ENCODE measurements at regions not wholly inside any gene's neighbourhood (a gene's known extent, or its start where the extent isn't known, plus 50 kb on each side); places are given as distances from the start of the nearest gene placed in this dataset.

GRCh38 chr1:47694011-47694890, 256.4 kb downstream of the FOXD2 start:
- Histone ChIP-seq H3K36me3 (ENCODE audit: control insufficient read depth, insufficient read depth, low read length) (no peaks in the 10 kb centered on the region), H3K27me3 (replicated peaks; ENCODE audit: control insufficient read depth, insufficient read depth, low read length) (no peaks in the 10 kb centered on the region; the same call in 1 of the 2 replicates), H3K4me3 (replicated peaks; ENCODE audit: low read depth, low read length) (no peak overlapping the region)
- no peak for TF ChIP-seq CTCF (IDR thresholded peaks at IDR 0.05; ENCODE audit: insufficient read depth, low read length, poor library complexity, severe bottlenecking)
- no peak for DNase-seq (ENCODE audit: extremely low read depth, insufficient read length)

- H3K4me3 ChIP-seq (replicated peaks; ENCODE audit: low read depth, low read length): no peak overlapping the region
- no peaks in the 10 kb centered on the region; the same call in 1 of the 2 replicates for H3K27me3 ChIP-seq (replicated peaks; ENCODE audit: control insufficient read depth, insufficient read depth, low read length)
- no peak for TF ChIP-seq CTCF (IDR thresholded peaks at IDR 0.05; ENCODE audit: insufficient read depth, low read length, poor library complexity, severe bottlenecking)
- no peak for DNase-seq (ENCODE audit: extremely low read depth, insufficient read length)
- H3K36me3 ChIP-seq (ENCODE audit: control insufficient read depth, insufficient read depth, low read length): no peaks in the 10 kb centered on the region
Measured at GRCh38 chr1:47696404-47696736, 258.5 kb downstream of the FOXD2 start.

- no peak for DNase-seq (ENCODE audit: extremely low read depth, insufficient read length)
- H3K27me3 ChIP-seq (replicated peaks; ENCODE audit: control insufficient read depth, insufficient read depth, low read length): no peaks in the 10 kb centered on the region; the same call in 1 of the 2 replicates
- no peaks in the 10 kb centered on the region for H3K36me3 ChIP-seq (ENCODE audit: control insufficient read depth, insufficient read depth, low read length)
- H3K4me3 ChIP-seq (replicated peaks; ENCODE audit: low read depth, low read length): no peak overlapping the region
- no peak for TF ChIP-seq CTCF (IDR thresholded peaks at IDR 0.05; ENCODE audit: insufficient read depth, low read length, poor library complexity, severe bottlenecking)
Measured at GRCh38 chr1:47696737-47697441, 259.0 kb downstream of the FOXD2 start.

- no peak for TF ChIP-seq CTCF (IDR thresholded peaks at IDR 0.05; ENCODE audit: insufficient read depth, low read length, poor library complexity, severe bottlenecking)
- Histone ChIP-seq H3K36me3 (ENCODE audit: control insufficient read depth, insufficient read depth, low read length) (no peaks in the 10 kb centered on the region), H3K27me3 (replicated peaks; ENCODE audit: control insufficient read depth, insufficient read depth, low read length) (no peaks in the 10 kb centered on the region; the same call in 1 of the 2 replicates), H3K4me3 (replicated peaks; ENCODE audit: low read depth, low read length) (no peak overlapping the region)
- DNase-seq (ENCODE audit: extremely low read depth, insufficient read length): no peak
Measured at GRCh38 chr1:47697616-47698335, 259.9 kb downstream of the FOXD2 start.

- no peaks in the 10 kb centered on the region for H3K36me3 ChIP-seq (ENCODE audit: control insufficient read depth, insufficient read depth, low read length)
- H3K4me3 ChIP-seq (replicated peaks; ENCODE audit: low read depth, low read length): no peak overlapping the region
- TF ChIP-seq CTCF (IDR thresholded peaks at IDR 0.05; ENCODE audit: insufficient read depth, low read length, poor library complexity, severe bottlenecking): no peak
- no peak for DNase-seq (ENCODE audit: extremely low read depth, insufficient read length)
- H3K27me3 ChIP-seq (replicated peaks; ENCODE audit: control insufficient read depth, insufficient read depth, low read length): no peaks in the 10 kb centered on the region; the same call in 1 of the 2 replicates
Measured at GRCh38 chr1:47699492-47700235, 261.8 kb downstream of the FOXD2 start.
